Lung (tissue), 11 donors: ENCODE measurements at regions not wholly inside any gene's neighbourhood (a gene's known extent, or its start where the extent isn't known, plus 50 kb on each side); places are given as distances from the start of the nearest gene placed in this dataset.

Experiments used
- ATAC-seq: fragments of 200-7000 bp; cut with Tn5 transposase; one replicate; pipeline ENCODE4 v1.9.1; 2020; ENCODE audit warnings: moderate number of reproducible peaks; ENCODE audit not compliant: insufficient read depth, low FRiP score
- DNase-seq, 3 donors: peaks; one replicate each; pipeline ENCODE4 v3.0.0-alpha.2; 2013 to 2017
- H3K27ac ChIP-seq, 2 donors: one replicate each; pipeline ENCODE4 v1.5.1; 2013; ENCODE audit warnings: mild to moderate bottlenecking in 2 of 2, moderate library complexity in 2 of 2, control low read depth in 1 of 2, inconsistent platforms in 1 of 2, low read depth in 1 of 2, low read length in 1 of 2
- H3K27me3 ChIP-seq, 3 donors: one replicate each; pipeline ENCODE4 v1.5.1; 2013; ENCODE audit warnings: low read length in 2 of 3; ENCODE audit not compliant: control insufficient read depth in 3 of 3, insufficient read depth in 3 of 3
- H3K36me3 ChIP-seq, 4 donors: one replicate each; pipeline ENCODE4 v1.5.1; 2013; ENCODE audit warnings: low read length in 4 of 4, mild to moderate bottlenecking in 1 of 4, moderate library complexity in 1 of 4; ENCODE audit not compliant: control insufficient read depth in 4 of 4, insufficient read depth in 4 of 4
- H3K4me1 ChIP-seq, 5 donors: one replicate each; pipeline ENCODE4 v1.5.1; 2013; ENCODE audit warnings: low read length in 5 of 5, mild to moderate bottlenecking in 2 of 5, moderate library complexity in 1 of 5; ENCODE audit not compliant: control insufficient read depth in 5 of 5, insufficient read depth in 5 of 5
- H3K4me3 ChIP-seq: one replicate; pipeline ENCODE4 v1.5.1; 2013; ENCODE audit warnings: mild to moderate bottlenecking, control low read depth, moderate library complexity
- H3K9ac ChIP-seq, 2 donors: one replicate each; pipeline ENCODE4 v1.5.1; 2013; ENCODE audit warnings: low read length in 2 of 2, control low read depth in 1 of 2; ENCODE audit not compliant: insufficient read depth in 1 of 2
- H3K9me3 ChIP-seq, 4 donors: one replicate each; pipeline ENCODE4 v1.5.1; 2013; ENCODE audit warnings: low read length in 3 of 4, mild to moderate bottlenecking in 1 of 4, moderate library complexity in 1 of 4; ENCODE audit not compliant: control insufficient read depth in 4 of 4, insufficient read depth in 3 of 4
- WGBS, 2 donors: extraction: QIAGEN DNeasy Blood & Tissue Kit; methylation state at CpG; one replicate each; pipeline ENCODE4 v1.1.7; 2013; 5-methylcytosine and 5-hydroxymethylcytosine counted together
- TF ChIP-seq, protein P1 (sequence below): IDR thresholded peaks from 2 replicates; pipeline ENCODE4 v1.5.1; 2012; ENCODE audit warnings: mild to moderate bottlenecking; ENCODE audit errors: control extremely low read depth, extremely low read depth
- donor health status: control.
- donor health status: control.
- donor health status: Bipolar disorder and iron deficiency.
- donor health status: healthy.
- donor health status: DM: yes; HTN: yes; CAD: no.

DNA sequence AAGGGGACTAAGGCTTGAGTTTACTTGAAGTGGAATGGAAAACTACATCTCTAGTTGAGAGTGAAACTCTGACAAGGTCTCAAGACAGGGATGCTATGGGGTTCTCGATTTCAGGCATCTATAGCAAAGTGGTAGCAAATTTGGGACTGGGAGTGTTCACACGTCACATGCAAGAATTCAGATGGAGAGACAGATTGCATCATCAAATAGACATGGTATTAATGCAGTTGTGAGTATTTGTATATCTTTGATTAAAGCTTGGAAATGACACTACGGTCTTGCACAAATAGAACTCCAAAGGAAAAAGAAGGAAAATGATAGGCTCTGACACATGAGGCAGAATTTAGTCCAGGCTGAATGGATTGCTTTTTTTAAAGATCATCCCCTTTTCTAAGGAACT lies 1061.6 kb upstream of the FANCL start:
- H3K4me1 ChIP-seq, result peaks cover 0 to 4% (median 0%) of the 10 kb centered on the region in 5 donors
- ATAC-seq (no peak), DNase-seq (no peak)
- no peak overlapping the region for H3K27ac ChIP-seq
- no peak overlapping the region for H3K4me3 ChIP-seq
- 87 to 88% methylated on average over 3 of the region's 3 CpGs for WGBS, 2 donors
- TF ChIP-seq, protein P1, sequence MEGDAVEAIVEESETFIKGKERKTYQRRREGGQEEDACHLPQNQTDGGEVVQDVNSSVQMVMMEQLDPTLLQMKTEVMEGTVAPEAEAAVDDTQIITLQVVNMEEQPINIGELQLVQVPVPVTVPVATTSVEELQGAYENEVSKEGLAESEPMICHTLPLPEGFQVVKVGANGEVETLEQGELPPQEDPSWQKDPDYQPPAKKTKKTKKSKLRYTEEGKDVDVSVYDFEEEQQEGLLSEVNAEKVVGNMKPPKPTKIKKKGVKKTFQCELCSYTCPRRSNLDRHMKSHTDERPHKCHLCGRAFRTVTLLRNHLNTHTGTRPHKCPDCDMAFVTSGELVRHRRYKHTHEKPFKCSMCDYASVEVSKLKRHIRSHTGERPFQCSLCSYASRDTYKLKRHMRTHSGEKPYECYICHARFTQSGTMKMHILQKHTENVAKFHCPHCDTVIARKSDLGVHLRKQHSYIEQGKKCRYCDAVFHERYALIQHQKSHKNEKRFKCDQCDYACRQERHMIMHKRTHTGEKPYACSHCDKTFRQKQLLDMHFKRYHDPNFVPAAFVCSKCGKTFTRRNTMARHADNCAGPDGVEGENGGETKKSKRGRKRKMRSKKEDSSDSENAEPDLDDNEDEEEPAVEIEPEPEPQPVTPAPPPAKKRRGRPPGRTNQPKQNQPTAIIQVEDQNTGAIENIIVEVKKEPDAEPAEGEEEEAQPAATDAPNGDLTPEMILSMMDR, result no peak
- H3K9ac ChIP-seq, result no peak overlapping the region
- H3K27me3 ChIP-seq, result peaks cover 0 to 3% (median 2%) of the 10 kb centered on the region in 3 donors
- H3K9me3 ChIP-seq, result no peaks in the 10 kb centered on the region
- H3K36me3 ChIP-seq, result no peaks in the 10 kb centered on the region

DNA sequence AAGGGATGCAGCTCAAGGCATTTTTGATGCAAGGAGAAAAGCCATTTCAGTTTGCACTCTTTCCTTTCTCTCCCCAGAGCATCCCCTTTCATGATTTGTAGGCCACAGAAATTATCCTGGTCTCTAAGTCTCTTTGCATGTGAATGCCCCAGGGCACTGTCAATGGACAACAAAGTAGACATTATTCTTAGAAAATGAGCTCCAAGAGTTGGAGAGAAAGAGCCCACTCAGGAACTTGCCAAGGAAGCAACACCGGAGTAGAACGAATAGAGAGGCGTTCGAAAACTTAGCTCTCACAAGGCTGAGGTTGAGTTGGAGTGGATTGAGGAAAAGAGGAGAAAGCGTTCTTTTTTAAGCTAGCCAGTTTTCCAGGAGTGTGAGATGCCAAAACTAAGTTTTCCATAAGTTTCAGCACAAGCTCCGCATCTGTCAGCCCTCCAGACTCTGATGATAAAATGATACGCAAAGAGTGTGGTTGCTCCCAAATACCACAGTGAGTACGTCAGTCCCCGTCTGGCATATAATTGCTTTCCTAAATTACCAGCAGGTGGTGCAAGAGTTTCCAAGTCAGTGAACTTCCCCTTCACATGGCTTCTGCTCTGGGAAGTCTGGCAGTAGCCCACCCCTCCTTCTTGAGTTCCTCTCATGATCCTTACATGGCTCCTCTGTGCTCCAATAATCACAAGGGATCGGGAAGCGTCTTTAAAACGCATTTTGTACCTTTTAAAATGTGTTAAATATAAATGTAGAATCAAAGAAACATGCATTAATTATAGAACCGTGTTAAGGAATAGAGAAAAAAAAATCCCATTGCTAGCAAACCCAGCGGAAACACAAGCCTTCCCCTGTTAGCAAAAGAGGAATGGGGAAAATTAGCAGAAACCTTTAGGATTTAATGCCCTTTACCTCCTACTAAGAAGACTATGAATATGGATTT lies 1060.6 kb upstream of the FANCL start:
- H3K9me3 ChIP-seq, result no peaks in the 10 kb centered on the region
- 41 to 47% methylated on average over 14 of the region's 14 CpGs for WGBS, 2 donors
- H3K9ac ChIP-seq, result no peak overlapping the region
- no peaks in the 10 kb centered on the region for H3K36me3 ChIP-seq
- H3K4me1 ChIP-seq, result peaks cover 0 to 4% (median 0%) of the 10 kb centered on the region in 5 donors
- H3K4me3 ChIP-seq, result no peak overlapping the region
- peaks cover 0 to 3% (median 2%) of the 10 kb centered on the region in 3 donors for H3K27me3 ChIP-seq
- TF ChIP-seq, protein P1, result peak; percentile 31
- ATAC-seq (peak; percentile 88), DNase-seq (peak; percentile 76 to 90 (median 89))
- H3K27ac ChIP-seq, result no peak overlapping the region

DNA sequence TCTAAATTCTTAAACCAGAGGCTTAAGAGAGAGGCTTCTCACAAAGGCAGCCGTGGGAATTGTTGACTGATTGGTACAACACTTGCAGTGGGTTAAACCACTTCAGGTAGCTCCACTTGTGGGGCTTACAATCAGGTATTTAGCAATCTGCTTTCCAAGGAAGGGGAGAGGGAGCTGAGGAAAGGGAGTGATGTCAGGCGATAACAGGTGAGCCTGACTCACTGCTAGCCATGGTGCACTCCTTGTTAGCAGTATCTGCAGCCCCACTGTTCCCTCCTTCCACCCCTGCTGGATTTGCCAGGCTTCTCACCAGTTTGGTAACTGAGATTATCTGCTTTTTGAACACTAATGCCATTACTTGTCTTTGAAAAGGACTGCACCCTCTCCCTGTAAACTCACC lies 1056.7 kb upstream of the FANCL start:
- peak in 2 of 3 donors; percentile 31 to 61 for DNase-seq
- 66 to 85% methylated on average over 2 of the region's 2 CpGs for WGBS, 2 donors
- peaks cover 0 to 18% (median 4%) of the 10 kb centered on the region in 5 donors for H3K4me1 ChIP-seq
- H3K36me3 ChIP-seq, result no peaks in the 10 kb centered on the region
- ATAC-seq, result no peak
- H3K27ac ChIP-seq, result no peak overlapping the region
- no peaks in the 10 kb centered on the region for H3K9me3 ChIP-seq
- no peak overlapping the region for H3K9ac ChIP-seq
- TF ChIP-seq, protein P1, result no peak
- no peak overlapping the region for H3K4me3 ChIP-seq
- H3K27me3 ChIP-seq, result peaks cover 0 to 3% (median 0%) of the 10 kb centered on the region in 3 donors
